K562 (cell line): ENCODE measurements at regions not wholly inside any gene's neighbourhood (a gene's known extent, or its start where the extent isn't known, plus 50 kb on each side); places are given as distances from the start of the nearest gene placed in this dataset.
A peak's percentile ranks its signal among the peaks of the same experiment; 100 is the strongest.

Source experiments
- ATAC-seq: fragments of 200-7000 bp; cut with Tn5 transposase; 3 replicates; pipeline ENCODE4 v1.9.1; 2020; ENCODE audit warnings: moderate library complexity
- BruUV-seq: library from RNA; stranded (reverse); fragments of 400-500 nt; replicated peaks from 2 replicates; lab custom pipeline; 2021; lab: Mats Ljungman, UMichigan
- CTCF ChIA-PET: fragments of 300-600 bp; formaldehyde crosslinking; extraction: SDS; loops from one replicate; lab custom pipeline; 2021; ENCODE audit warnings: low intra/inter-chr PET ratio; lab: Yijun Ruan, JAX
- POLR2A ChIA-PET: fragments of 300-600, 350-650 bp; sonication (Branson Sonifier 250); formaldehyde crosslinking; extraction: SDS; loops from one replicate; lab custom pipeline; 2021; ENCODE audit warnings: antibody characterized with exemption, inconsistent platforms; lab: Yijun Ruan, JAX
- DNase-seq, 4 experiments: peaks; one replicate each; pipeline versions ENCODE4 v3.0.0 to v3.0.0-alpha.2; 2011 to 2018; ENCODE audit warnings: low spot score in 3 of 4, mixed read lengths in 3 of 4; ENCODE audit errors: extremely low read depth in 1 of 4
- FAIRE-seq: peaks from 2 replicates; lab custom pipeline; 2011; peaks lifted over from hg19 to GRCh38; lab: Jason Lieb, UNC
- H2AFZ ChIP-seq: 2 replicates; pipeline ENCODE4 v1.6.0; 2011; ENCODE audit warnings: low read depth, low read length, control low read depth, inconsistent platforms
- H3K27ac ChIP-seq: fragments of 200-600 bp; 3 replicates; pipeline ENCODE4 v1.8.0; 2011; ENCODE audit warnings: low read depth, mild to moderate bottlenecking, control low read depth, inconsistent platforms, low read length, moderate library complexity, mixed read lengths; ENCODE audit errors: extremely low read depth
- H3K27me3 ChIP-seq, 2 experiments: fragments of 300-600 bp in 1 of 2; 2 replicates in 1 of 2; 3 replicates in 1 of 2; pipeline versions ENCODE4 v1.6.0 to v1.8.0; 2011; ENCODE audit warnings: inconsistent platforms in 2 of 2, low read length in 2 of 2, mild to moderate bottlenecking in 1 of 2, mixed read lengths in 1 of 2, moderate library complexity in 1 of 2; ENCODE audit not compliant: control insufficient read depth in 2 of 2, insufficient read depth in 2 of 2
- H3K36me3 ChIP-seq: fragments of 300-600 bp; 3 replicates; pipeline ENCODE4 v1.8.0; 2011; ENCODE audit warnings: mild to moderate bottlenecking, low read length, inconsistent platforms; ENCODE audit not compliant: control insufficient read depth, insufficient read depth
- H3K4me1 ChIP-seq, 2 experiments: fragments of 200-600 bp in 1 of 2; replicated peaks in 1 of 2; 2 replicates in 1 of 2; 3 replicates in 1 of 2; pipeline versions ENCODE4 v1.5.1 to v1.8.0; 2011; ENCODE audit warnings: inconsistent platforms in 2 of 2, low read length in 2 of 2, mild to moderate bottlenecking in 1 of 2, mixed read lengths in 1 of 2, moderate library complexity in 1 of 2; ENCODE audit not compliant: control insufficient read depth in 2 of 2, insufficient read depth in 2 of 2
- H3K4me2 ChIP-seq: 2 replicates; pipeline ENCODE4 v1.6.1; 2011; ENCODE audit warnings: low read length, control low read depth, inconsistent platforms, mixed read lengths; ENCODE audit not compliant: insufficient read depth
- H3K4me3 ChIP-seq: fragments of 200-600 bp; sonication (generic), shearing (Covaris generic); 2 replicates; pipeline ENCODE4 v1.5.1; 2016; ENCODE audit warnings: control low read depth, inconsistent platforms
- H3K79me2 ChIP-seq: fragments of 200-600 bp; 3 replicates; pipeline ENCODE4 v1.8.0; 2011; ENCODE audit warnings: low read length, inconsistent platforms; ENCODE audit not compliant: control insufficient read depth, insufficient read depth
- H3K9ac ChIP-seq, 2 experiments: 2 replicates each; pipeline versions ENCODE4 v1.6.0 to v1.6.1; 2011; ENCODE audit warnings: low read depth in 2 of 2, low read length in 2 of 2, control low read depth in 1 of 2, inconsistent platforms in 1 of 2, mild to moderate bottlenecking in 1 of 2, mixed read lengths in 1 of 2; ENCODE audit not compliant: insufficient read depth in 1 of 2
- H3K9me1 ChIP-seq: one replicate; pipeline ENCODE4 v1.6.0; 2011; ENCODE audit warnings: inconsistent platforms, mild to moderate bottlenecking, low read length, moderate library complexity; ENCODE audit not compliant: control insufficient read depth, insufficient read depth
- H3K9me3 ChIP-seq: replicated peaks from 2 replicates; pipeline ENCODE4 v1.5.1; 2011; ENCODE audit warnings: low read depth, low read length, inconsistent platforms; ENCODE audit not compliant: control insufficient read depth, insufficient read depth
- H4K20me1 ChIP-seq: replicated peaks from 2 replicates; pipeline ENCODE4 v1.6.1; 2011; ENCODE audit warnings: low read length, inconsistent platforms, mixed read lengths; ENCODE audit not compliant: control insufficient read depth, insufficient read depth
- SPI1 ChIP-seq: IDR thresholded peaks from 2 replicates; pipeline ENCODE4 v1.6.1; 2011; ENCODE audit warnings: low read depth, low read length, control low read depth, borderline replicate concordance
- ZNF589 ChIP-seq: fragments of 200-800 bp; sonication (Bioruptor generic); IDR thresholded peaks from 2 replicates; pipeline ENCODE4 v1.6.1; 2016; ENCODE audit warnings: low read depth, missing genetic modification characterization, missing compliant biosample characterization
- WGBS: fragments of 100-300 bp; shearing (Covaris generic); methylation state at CpG from one replicate; pipeline ENCODE4 v1.1.6; 2016; ENCODE audit warnings: low coverage, mixed read lengths; ENCODE audit not compliant: insufficient coverage; ENCODE audit errors: missing lambda C conversion rate; 5-methylcytosine and 5-hydroxymethylcytosine counted together
- in situ Hi-C: fragments of 300-500 bp; cut with MboI; formaldehyde crosslinking; loops from 4 replicates; pipeline ENCODE4 v1.15.0; 2018; ENCODE audit warnings: inconsistent platforms, mixed read lengths
- intact Hi-C: fragments of 100-400 bp; cut with micrococcal nuclease; formaldehyde crosslinking; loops from 2 replicates; pipeline ENCODE4 v1.14.2; 2022
- TF ChIP-seq, protein P1 (sequence below): sonication (generic); formaldehyde crosslinking; IDR thresholded peaks from 2 replicates; pipeline ENCODE4 v1.8.1; 2022; ENCODE audit warnings: missing genetic modification reagents

DNA sequence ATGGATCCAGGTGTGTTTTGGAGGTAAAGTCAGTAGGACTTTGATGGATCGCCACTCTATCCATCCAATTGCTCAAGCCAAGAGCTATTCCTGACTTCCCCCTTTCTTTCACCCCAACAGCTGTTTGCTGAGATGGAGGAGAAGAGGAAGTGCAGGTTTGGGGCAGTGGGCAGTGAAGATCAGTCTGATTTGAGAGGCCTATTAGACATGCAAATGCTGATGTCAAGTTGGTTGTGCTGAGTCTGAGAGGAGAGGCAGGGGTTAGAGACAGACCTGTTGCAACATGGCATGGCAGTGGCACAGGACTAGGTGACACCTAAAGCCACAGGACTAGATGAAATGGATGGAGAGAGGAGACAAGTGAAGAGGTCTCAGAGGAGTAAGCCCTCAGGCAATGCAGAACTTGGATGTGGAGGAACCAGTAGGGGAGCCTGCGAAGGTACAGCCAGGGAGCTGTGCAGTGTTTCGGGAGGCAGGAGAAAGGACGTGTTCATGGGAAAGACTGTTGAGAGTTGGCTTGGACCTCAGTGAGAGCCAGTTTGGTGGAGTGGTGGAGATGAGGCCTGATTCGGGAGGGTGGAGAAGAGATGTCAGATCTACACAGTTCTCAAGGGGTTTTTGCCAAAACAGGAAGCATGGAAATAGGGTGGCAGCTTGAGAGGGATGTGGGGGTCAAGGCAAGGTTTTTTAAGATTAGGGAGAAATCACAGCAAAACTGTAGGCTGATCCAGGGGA, 175.0 kb downstream of the MACROH2A1 start:
- no peaks in the 10 kb centered on the region for H3K36me3 ChIP-seq
- ATAC-seq (no peak), DNase-seq (no peak), FAIRE-seq (no peak)
- TF ChIP-seq SPI1 (peak; percentile 97), ZNF589 (CRISPR knock-in tag) (no peak)
- TF ChIP-seq, protein P1, sequence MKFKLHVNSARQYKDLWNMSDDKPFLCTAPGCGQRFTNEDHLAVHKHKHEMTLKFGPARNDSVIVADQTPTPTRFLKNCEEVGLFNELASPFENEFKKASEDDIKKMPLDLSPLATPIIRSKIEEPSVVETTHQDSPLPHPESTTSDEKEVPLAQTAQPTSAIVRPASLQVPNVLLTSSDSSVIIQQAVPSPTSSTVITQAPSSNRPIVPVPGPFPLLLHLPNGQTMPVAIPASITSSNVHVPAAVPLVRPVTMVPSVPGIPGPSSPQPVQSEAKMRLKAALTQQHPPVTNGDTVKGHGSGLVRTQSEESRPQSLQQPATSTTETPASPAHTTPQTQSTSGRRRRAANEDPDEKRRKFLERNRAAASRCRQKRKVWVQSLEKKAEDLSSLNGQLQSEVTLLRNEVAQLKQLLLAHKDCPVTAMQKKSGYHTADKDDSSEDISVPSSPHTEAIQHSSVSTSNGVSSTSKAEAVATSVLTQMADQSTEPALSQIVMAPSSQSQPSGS (CRISPR knock-in tag): no peak
- BruUV-seq: no TSS peak
- H3K4me1 ChIP-seq: peaks cover 12 to 13% of the 10 kb centered on the region in 2 experiments; a peak in 4 of 5 replicates
- H3K27me3 ChIP-seq: no peaks in the 10 kb centered on the region
- no peaks in the 10 kb centered on the region for H3K9me1 ChIP-seq
- 18% methylated on average over 5 of the region's 5 CpGs for WGBS
- POLR2A ChIA-PET: interaction anchor here (0.6 kb wide), 1 partner anchor 134 kb away, joined by 3 read pairs; no protein-coding TSS in a partner anchor
- H4K20me1 ChIP-seq: no peaks in the 10 kb centered on the region
- H3K4me3 ChIP-seq: no peak overlapping the region
- no peak overlapping the region for H2AFZ ChIP-seq
- intact Hi-C loops (no loop called here), in situ Hi-C loops (loop anchor here (5.0 kb wide), 1 partner anchor 83 kb away; no protein-coding TSS in a partner anchor)
- H3K9ac ChIP-seq: no peak overlapping the region; a peak in 1 of 4 replicates
- no peaks in the 10 kb centered on the region for H3K9me3 ChIP-seq
- no peak overlapping the region for H3K4me2 ChIP-seq
- no peak overlapping the region for H3K27ac ChIP-seq
- no peaks in the 10 kb centered on the region for H3K79me2 ChIP-seq
- CTCF ChIA-PET: no interaction called here
